ENCODE measurements at regions not wholly inside any gene's neighbourhood (a gene's known extent, or its start where the extent isn't known, plus 50 kb on each side); places are given as distances from the start of the nearest gene placed in this dataset.

DNA sequence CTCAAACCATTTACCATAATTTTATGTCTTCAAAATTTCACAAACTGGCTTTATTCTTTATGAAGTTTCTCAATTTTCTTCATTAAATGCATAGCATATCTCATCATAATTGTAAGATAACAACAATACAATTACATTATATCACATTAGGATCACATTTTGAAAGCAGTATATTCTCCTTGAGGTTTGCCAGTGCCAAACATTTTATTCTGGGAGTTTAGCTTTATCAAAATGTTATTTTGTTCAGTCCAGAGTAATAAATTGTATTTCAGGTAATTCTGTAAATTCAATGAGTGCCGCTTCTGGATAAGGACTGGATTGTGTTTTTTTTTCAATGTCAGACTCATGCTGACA, 234.6 kb upstream of the MIR17HG start:
- DNase-seq (ENCODE audit: low read depth, low spot score) = no peak
- Histone ChIP-seq H3K36me3 (ENCODE audit: insufficient read depth, low read length) (no peaks in the 10 kb centered on the region), H3K4me3 (no peak overlapping the region), H3K9me3 (ENCODE audit: low read depth, low read length) (no peaks in the 10 kb centered on the region), H3K9ac (ENCODE audit: insufficient read length) (no peak overlapping the region), H3K27ac (no peak overlapping the region)
- TF ChIP-seq FOXP2 (optimal IDR thresholded peaks at IDR 0.05; ENCODE audit: control extremely low read depth, extremely low read length, insufficient read depth) (no peak), EZH2 (IDR thresholded peaks at IDR 0.05) (no peak), POLR2AphosphoS5 (IDR thresholded peaks at IDR 0.05; ENCODE audit: borderline replicate concordance, low read depth, low read length) (no peak)

DNA sequence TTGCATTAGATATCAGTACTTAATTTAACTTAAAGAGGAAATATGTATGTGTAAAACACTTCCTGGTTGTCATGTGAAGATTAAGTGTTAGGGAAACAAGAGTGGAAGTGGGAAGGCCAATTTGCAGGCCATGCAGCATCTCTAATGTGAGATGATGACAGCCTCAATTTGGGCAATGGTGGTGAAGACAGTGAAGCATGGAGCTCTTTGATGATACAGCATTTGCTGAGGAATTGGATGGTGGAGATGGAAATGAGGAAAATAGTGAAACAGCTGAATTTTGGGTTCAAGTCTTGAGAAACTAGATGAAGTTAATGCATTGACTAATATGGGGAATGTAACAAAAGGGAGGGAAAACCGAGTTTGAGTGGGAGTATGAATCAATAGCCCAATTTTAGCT, 231.7 kb upstream of the MIR17HG start:
- Histone ChIP-seq H3K9ac (ENCODE audit: insufficient read length) (no peak overlapping the region), H3K9me3 (ENCODE audit: low read depth, low read length) (no peaks in the 10 kb centered on the region), H3K27ac (no peak overlapping the region), H3K36me3 (ENCODE audit: insufficient read depth, low read length) (no peaks in the 10 kb centered on the region), H3K4me3 (no peak overlapping the region)
- TF ChIP-seq FOXP2 (optimal IDR thresholded peaks at IDR 0.05; ENCODE audit: control extremely low read depth, extremely low read length, insufficient read depth) (no peak), POLR2AphosphoS5 (IDR thresholded peaks at IDR 0.05; ENCODE audit: borderline replicate concordance, low read depth, low read length) (no peak), EZH2 (IDR thresholded peaks at IDR 0.05) (no peak)
- no peak for DNase-seq (ENCODE audit: low read depth, low spot score)

DNA sequence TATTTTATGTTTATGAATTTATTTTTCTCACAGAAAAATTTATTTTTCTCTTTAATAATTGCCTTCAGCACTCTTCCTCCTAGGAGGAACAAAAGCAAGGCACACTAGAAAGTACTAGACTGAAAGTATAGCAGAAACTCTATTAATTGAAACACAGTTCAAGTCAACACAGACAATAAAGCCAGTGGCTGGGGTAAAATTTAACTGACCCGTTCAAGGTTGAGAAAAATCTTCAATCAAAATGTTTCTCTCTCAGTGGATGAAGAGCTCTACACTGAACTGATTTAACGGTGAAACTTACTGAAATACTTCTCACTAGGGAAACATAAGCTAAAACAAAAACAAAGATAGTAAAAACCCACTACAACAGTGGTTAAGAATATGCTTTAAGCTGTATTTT, 230.1 kb upstream of the MIR17HG start:
- Histone ChIP-seq H3K9me3 (ENCODE audit: low read depth, low read length) (no peaks in the 10 kb centered on the region), H3K27ac (no peak overlapping the region), H3K4me3 (no peak overlapping the region), H3K36me3 (ENCODE audit: insufficient read depth, low read length) (no peaks in the 10 kb centered on the region), H3K9ac (ENCODE audit: insufficient read length) (no peak overlapping the region)
- no peak for DNase-seq (ENCODE audit: low read depth, low spot score)
- TF ChIP-seq FOXP2 (optimal IDR thresholded peaks at IDR 0.05; ENCODE audit: control extremely low read depth, extremely low read length, insufficient read depth) (no peak), EZH2 (IDR thresholded peaks at IDR 0.05) (no peak), POLR2AphosphoS5 (IDR thresholded peaks at IDR 0.05; ENCODE audit: borderline replicate concordance, low read depth, low read length) (no peak)

DNA sequence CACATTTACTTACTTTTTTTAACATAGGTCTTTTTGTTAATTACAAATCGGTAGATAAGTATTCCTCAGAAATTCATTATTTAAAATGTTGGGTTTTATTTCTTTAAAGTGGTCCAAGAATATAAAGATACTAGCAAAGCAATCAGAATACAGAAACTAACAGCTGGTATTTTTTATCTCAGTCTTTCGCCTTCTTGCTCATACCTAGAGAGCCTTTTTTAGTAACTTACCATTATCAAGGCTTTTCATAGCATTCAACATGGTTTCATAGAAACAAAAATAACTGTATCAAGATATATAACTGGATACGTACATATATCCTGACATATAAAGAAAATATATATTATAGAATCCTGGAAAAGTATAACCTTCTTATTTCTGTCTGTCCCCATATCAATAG, 227.8 kb upstream of the MIR17HG start:
- no peaks in the 10 kb centered on the region for H3K9me3 ChIP-seq (ENCODE audit: low read depth, low read length)
- no peaks in the 10 kb centered on the region for H3K36me3 ChIP-seq (ENCODE audit: insufficient read depth, low read length)
- no peak for DNase-seq (ENCODE audit: low read depth, low spot score)
- TF ChIP-seq FOXP2 (optimal IDR thresholded peaks at IDR 0.05; ENCODE audit: control extremely low read depth, extremely low read length, insufficient read depth) = no peak
- TF ChIP-seq POLR2AphosphoS5 (IDR thresholded peaks at IDR 0.05; ENCODE audit: borderline replicate concordance, low read depth, low read length) = no peak
- no peak for TF ChIP-seq EZH2 (IDR thresholded peaks at IDR 0.05)
- no peak overlapping the region for H3K9ac ChIP-seq (ENCODE audit: insufficient read length)
- no peak overlapping the region for H3K4me3 ChIP-seq
- no peak overlapping the region for H3K27ac ChIP-seq

DNA sequence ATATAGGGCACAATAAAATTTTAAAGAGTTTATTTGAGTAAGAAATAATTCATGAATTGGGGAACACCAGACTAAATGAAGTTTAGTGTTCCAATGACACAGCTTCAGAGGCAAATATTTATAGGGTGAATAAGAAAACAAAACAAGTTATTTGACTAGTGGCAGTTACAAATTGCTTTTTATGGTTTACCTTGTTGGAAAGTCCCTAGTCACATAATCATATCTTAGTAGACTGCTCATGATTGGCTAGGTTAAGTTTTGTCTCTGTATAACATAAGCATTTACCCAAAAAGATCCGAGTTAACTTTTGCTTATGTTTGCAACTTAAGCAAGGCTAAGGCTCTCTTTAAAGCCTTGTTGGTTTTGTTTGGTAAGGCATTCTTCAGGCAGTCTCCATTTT, 224.7 kb upstream of the MIR17HG start:
- DNase-seq (ENCODE audit: low read depth, low spot score) = no peak
- no peak overlapping the region for H3K9ac ChIP-seq (ENCODE audit: insufficient read length)
- no peak overlapping the region for H3K27ac ChIP-seq
- no peaks in the 10 kb centered on the region for H3K9me3 ChIP-seq (ENCODE audit: low read depth, low read length)
- H3K4me3 ChIP-seq = no peak overlapping the region
- H3K36me3 ChIP-seq (ENCODE audit: insufficient read depth, low read length) = no peaks in the 10 kb centered on the region
- no peak for TF ChIP-seq EZH2 (IDR thresholded peaks at IDR 0.05)
- TF ChIP-seq POLR2AphosphoS5 (IDR thresholded peaks at IDR 0.05; ENCODE audit: borderline replicate concordance, low read depth, low read length) = no peak
- no peak for TF ChIP-seq FOXP2 (optimal IDR thresholded peaks at IDR 0.05; ENCODE audit: control extremely low read depth, extremely low read length, insufficient read depth)

DNA sequence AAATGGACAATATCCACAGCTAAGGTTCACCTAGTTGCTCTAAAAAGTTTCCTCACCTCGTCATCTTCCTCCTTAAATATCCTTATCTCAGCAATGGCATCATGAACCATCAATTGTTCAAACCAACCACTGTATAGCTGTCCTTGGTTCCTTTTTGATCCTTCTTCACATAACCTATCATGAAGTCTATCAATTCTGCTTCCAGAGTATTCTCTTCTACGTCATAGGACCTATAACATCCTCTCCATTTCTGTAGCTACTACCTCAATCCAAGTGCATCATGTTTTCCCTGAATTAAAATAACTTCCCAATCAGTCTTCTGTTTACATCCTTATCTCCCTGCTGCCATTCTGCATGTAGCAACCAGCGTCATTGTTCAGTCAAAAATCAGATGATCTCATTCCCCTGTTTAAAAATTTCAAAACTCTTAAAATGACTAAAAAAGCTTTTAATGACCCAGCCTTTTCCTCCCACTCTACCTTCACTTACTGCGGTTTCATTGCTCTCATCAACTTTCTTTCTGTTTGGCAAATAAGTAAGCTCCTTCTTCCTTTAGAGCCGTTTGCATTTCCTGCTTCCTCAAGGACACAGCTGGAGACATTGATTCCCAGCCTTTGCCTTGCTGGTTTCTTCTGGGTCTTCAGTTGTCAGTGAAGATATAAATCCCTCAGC, 223.9 kb upstream of the MIR17HG start:
- TF ChIP-seq EZH2 (IDR thresholded peaks at IDR 0.05) (no peak), FOXP2 (optimal IDR thresholded peaks at IDR 0.05; ENCODE audit: control extremely low read depth, extremely low read length, insufficient read depth) (no peak), POLR2AphosphoS5 (IDR thresholded peaks at IDR 0.05; ENCODE audit: borderline replicate concordance, low read depth, low read length) (no peak; the same call in 1 of the 2 replicates)
- H3K4me3 ChIP-seq = no peak overlapping the region
- no peaks in the 10 kb centered on the region for H3K36me3 ChIP-seq (ENCODE audit: insufficient read depth, low read length)
- no peak overlapping the region for H3K27ac ChIP-seq
- H3K9ac ChIP-seq (ENCODE audit: insufficient read length) = no peak overlapping the region
- no peaks in the 10 kb centered on the region for H3K9me3 ChIP-seq (ENCODE audit: low read depth, low read length)
- DNase-seq (ENCODE audit: low read depth, low spot score) = peak; percentile 58

DNA sequence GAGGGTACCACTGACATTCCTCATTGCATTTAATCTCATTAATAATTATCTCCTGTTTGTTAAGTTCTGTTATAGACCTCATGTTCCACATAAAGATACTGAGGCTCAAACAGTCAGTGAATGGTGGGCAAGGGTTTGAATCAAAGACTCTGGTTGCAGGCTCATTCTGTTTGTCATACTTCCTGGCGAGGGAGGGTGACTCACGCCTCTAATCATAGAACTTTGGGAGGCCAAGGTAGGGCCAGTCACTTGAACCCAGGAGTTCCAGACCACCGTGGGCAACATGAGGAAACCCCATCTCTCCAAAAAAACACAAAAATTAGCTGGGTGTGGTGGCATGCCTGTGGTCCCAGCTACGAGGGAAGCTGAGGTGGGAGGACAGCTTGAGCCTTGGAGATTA, 220.7 kb upstream of the MIR17HG start:
- Histone ChIP-seq H3K27ac (no peak overlapping the region), H3K9me3 (ENCODE audit: low read depth, low read length) (no peaks in the 10 kb centered on the region), H3K36me3 (ENCODE audit: insufficient read depth, low read length) (no peaks in the 10 kb centered on the region), H3K4me3 (no peak overlapping the region), H3K9ac (ENCODE audit: insufficient read length) (no peak overlapping the region)
- TF ChIP-seq FOXP2 (optimal IDR thresholded peaks at IDR 0.05; ENCODE audit: control extremely low read depth, extremely low read length, insufficient read depth) = no peak
- TF ChIP-seq POLR2AphosphoS5 (IDR thresholded peaks at IDR 0.05; ENCODE audit: borderline replicate concordance, low read depth, low read length) = no peak
- no peak for TF ChIP-seq EZH2 (IDR thresholded peaks at IDR 0.05)
- DNase-seq (ENCODE audit: low read depth, low spot score) = no peak

DNA sequence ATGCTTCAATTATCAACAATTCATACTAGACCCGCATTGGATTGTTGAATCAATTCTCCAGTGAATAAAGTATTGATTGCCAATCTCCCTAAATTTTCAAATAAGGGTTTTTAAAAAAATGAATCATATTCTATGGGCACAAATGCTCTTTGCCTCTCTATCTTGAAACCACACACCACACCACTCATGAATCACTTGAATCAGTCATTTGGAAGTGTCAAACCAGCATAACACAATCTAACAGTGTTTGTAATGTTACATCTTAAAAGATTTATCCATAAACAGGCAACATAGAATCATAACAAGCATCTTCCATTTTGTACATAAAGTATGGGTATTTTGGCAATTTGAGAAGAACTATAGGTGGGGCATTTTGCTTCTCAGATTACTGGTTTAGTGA, 219.5 kb upstream of the MIR17HG start:
- Histone ChIP-seq H3K4me3 (no peak overlapping the region), H3K36me3 (ENCODE audit: insufficient read depth, low read length) (no peaks in the 10 kb centered on the region), H3K9me3 (ENCODE audit: low read depth, low read length) (no peaks in the 10 kb centered on the region), H3K9ac (ENCODE audit: insufficient read length) (no peak overlapping the region), H3K27ac (no peak overlapping the region)
- TF ChIP-seq POLR2AphosphoS5 (IDR thresholded peaks at IDR 0.05; ENCODE audit: borderline replicate concordance, low read depth, low read length) (no peak), EZH2 (IDR thresholded peaks at IDR 0.05) (no peak), FOXP2 (optimal IDR thresholded peaks at IDR 0.05; ENCODE audit: control extremely low read depth, extremely low read length, insufficient read depth) (no peak)
- DNase-seq (ENCODE audit: low read depth, low spot score) = no peak

DNA sequence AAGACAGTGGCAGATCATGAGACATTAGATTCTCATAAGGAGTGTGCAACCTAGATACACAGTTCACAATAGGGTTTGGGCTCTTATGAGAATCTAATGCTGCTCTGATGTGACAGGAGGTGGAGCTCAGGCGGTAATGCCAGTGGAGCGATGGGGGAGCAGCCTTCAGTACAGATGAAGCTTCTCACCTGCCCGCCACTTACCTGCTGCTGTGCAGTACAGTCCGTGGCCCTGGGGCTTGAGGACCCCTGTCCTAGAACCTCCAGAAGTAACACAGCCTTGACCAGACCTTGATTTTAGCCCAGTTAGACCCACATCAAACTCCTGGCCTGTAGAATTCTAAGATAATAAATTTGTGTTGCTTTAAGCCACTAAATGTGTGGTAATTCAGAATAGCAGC, 215.1 kb upstream of the MIR17HG start:
- no peak overlapping the region for H3K27ac ChIP-seq
- no peak overlapping the region for H3K9ac ChIP-seq (ENCODE audit: insufficient read length)
- H3K4me3 ChIP-seq = no peak overlapping the region
- no peak for DNase-seq (ENCODE audit: low read depth, low spot score)
- no peaks in the 10 kb centered on the region for H3K9me3 ChIP-seq (ENCODE audit: low read depth, low read length)
- TF ChIP-seq POLR2AphosphoS5 (IDR thresholded peaks at IDR 0.05; ENCODE audit: borderline replicate concordance, low read depth, low read length) = no peak
- TF ChIP-seq EZH2 (IDR thresholded peaks at IDR 0.05) = no peak
- no peak for TF ChIP-seq FOXP2 (optimal IDR thresholded peaks at IDR 0.05; ENCODE audit: control extremely low read depth, extremely low read length, insufficient read depth)
- H3K36me3 ChIP-seq (ENCODE audit: insufficient read depth, low read length) = no peaks in the 10 kb centered on the region
